Loucy (cell line): ENCODE measurements at regions not wholly inside any gene's neighbourhood (a gene's known extent, or its start where the extent isn't known, plus 50 kb on each side); places are given as distances from the start of the nearest gene placed in this dataset.

Experiments used
- H2AFZ ChIP-seq: fragments of 200-600 bp; sonication (generic); 2 replicates; pipeline ENCODE4 v1.6.0; 2016; ENCODE audit warnings: antibody characterized with exemption, mild to moderate bottlenecking, low read length, moderate library complexity
- H3F3A ChIP-seq: fragments of 200-600 bp; 2 replicates; pipeline ENCODE4 v1.6.0; 2016; ENCODE audit warnings: antibody characterized with exemption, low read depth, mild to moderate bottlenecking
- H3K27me3 ChIP-seq: fragments of 200-600 bp; sonication (generic); 2 replicates; pipeline ENCODE4 v1.6.1; 2014; ENCODE audit warnings: low read length, mild to moderate bottlenecking; ENCODE audit not compliant: insufficient read depth, poor library complexity, severe bottlenecking
- H3K36me3 ChIP-seq: fragments of 200-600 bp; sonication (generic); 2 replicates; pipeline ENCODE4 v1.6.1; 2016; ENCODE audit warnings: low read length; ENCODE audit not compliant: insufficient read depth
- H3K4me1 ChIP-seq: fragments of 200-600 bp; sonication (generic); 2 replicates; pipeline ENCODE4 v1.5.1; 2014; ENCODE audit warnings: low read length, mild to moderate bottlenecking; ENCODE audit not compliant: insufficient read depth, poor library complexity, severe bottlenecking
- H3K4me2 ChIP-seq: fragments of 200-600 bp; sonication (generic); 2 replicates; pipeline ENCODE4 v1.6.0; 2014; ENCODE audit warnings: antibody characterized with exemption, low read length, low read depth, mild to moderate bottlenecking; ENCODE audit not compliant: poor library complexity, severe bottlenecking
- H3K4me3 ChIP-seq: fragments of 200-600 bp; sonication (generic); 2 replicates; pipeline ENCODE4 v1.5.1; 2014; ENCODE audit warnings: low read length, mild to moderate bottlenecking, mixed read lengths; ENCODE audit not compliant: poor library complexity, severe bottlenecking
- H3K79me2 ChIP-seq: fragments of 200-600 bp; sonication (generic); 2 replicates; pipeline ENCODE4 v1.6.1; 2014; ENCODE audit warnings: low read length; ENCODE audit not compliant: insufficient read depth
- H3K9ac ChIP-seq: fragments of 200-600 bp; sonication (generic); 2 replicates; pipeline ENCODE4 v1.6.0; 2014; ENCODE audit warnings: mild to moderate bottlenecking, low read depth, low read length, moderate library complexity; ENCODE audit not compliant: poor library complexity, severe bottlenecking
- H3K9me2 ChIP-seq: fragments of 200-600 bp; sonication (generic); replicated peaks from 2 replicates; pipeline ENCODE4 v1.6.1; 2016; ENCODE audit warnings: low read depth, low read length, mixed read lengths
- H3K9me3 ChIP-seq: fragments of 200-600 bp; sonication (generic); 2 replicates; pipeline ENCODE4 v1.6.1; 2014; ENCODE audit warnings: mild to moderate bottlenecking, antibody characterized with exemption, low read length, low read depth; ENCODE audit not compliant: insufficient read depth
- H4K20me1 ChIP-seq: fragments of 200-600 bp; sonication (generic); 2 replicates; pipeline ENCODE4 v1.6.0; 2014; ENCODE audit warnings: antibody characterized with exemption, low read length, mild to moderate bottlenecking; ENCODE audit not compliant: insufficient read depth, poor library complexity, severe bottlenecking
- CTCF ChIP-seq: fragments of 200-600 bp; sonication (generic); conservative IDR thresholded peaks from 2 replicates; pipeline ENCODE4 v1.5.1; 2014; ENCODE audit warnings: mild to moderate bottlenecking, antibody characterized with exemption, low read length
- EZH2phosphoT487 ChIP-seq: fragments of 200-600 bp; IDR thresholded peaks from 2 replicates; pipeline ENCODE4 v1.6.1; 2018; ENCODE audit warnings: antibody characterized with exemption, mild to moderate bottlenecking, moderate library complexity, borderline replicate concordance

- H3K36me3 ChIP-seq, result peaks cover 39% of the 10 kb centered on the region; the same call in 1 of the 2 replicates
- H3K4me3 ChIP-seq, result no peak overlapping the region
- H3K9me3 ChIP-seq, result no peaks in the 10 kb centered on the region
- no peak overlapping the region for H3K9ac ChIP-seq
- H3K79me2 ChIP-seq, result no peaks in the 10 kb centered on the region
- TF ChIP-seq EZH2phosphoT487 (no peak), CTCF (no peak)
- no peaks in the 10 kb centered on the region for H3F3A ChIP-seq
- H3K9me2 ChIP-seq, result no peaks in the 10 kb centered on the region
- H3K4me1 ChIP-seq, result peaks cover 8% of the 10 kb centered on the region
- no peak overlapping the region for H2AFZ ChIP-seq
- H3K4me2 ChIP-seq, result no peak overlapping the region
- H3K27me3 ChIP-seq, result no peaks in the 10 kb centered on the region
- no peaks in the 10 kb centered on the region for H4K20me1 ChIP-seq
Measured at GRCh38 chr6:144731229-144731628, 446.1 kb downstream of the UTRN start.

- Histone ChIP-seq H3K9me3 (no peaks in the 10 kb centered on the region), H3K27me3 (no peaks in the 10 kb centered on the region), H2AFZ (no peak overlapping the region), H3K4me1 (no peaks in the 10 kb centered on the region), H3K79me2 (no peaks in the 10 kb centered on the region), H3F3A (no peaks in the 10 kb centered on the region), H3K4me3 (no peak overlapping the region), H3K36me3 (peaks cover 29% of the 10 kb centered on the region; the same call in 1 of the 2 replicates), H3K9me2 (no peaks in the 10 kb centered on the region), H3K9ac (no peak overlapping the region), H4K20me1 (no peaks in the 10 kb centered on the region), H3K4me2 (no peak overlapping the region)
- no peak for TF ChIP-seq EZH2phosphoT487
- no peak for TF ChIP-seq CTCF
Measured at GRCh38 chr6:144736763-144737162, 451.6 kb downstream of the UTRN start.

GRCh38 chr6:144737998-144738397 is 452.9 kb downstream of the UTRN start:
- no peak overlapping the region for H3K4me2 ChIP-seq
- TF ChIP-seq EZH2phosphoT487 (no peak), CTCF (no peak)

More at GRCh38 chr6:144737998-144738397, 452.9 kb downstream of the UTRN start:
- H3K4me1 ChIP-seq, result no peaks in the 10 kb centered on the region
- no peak overlapping the region for H3K9ac ChIP-seq
- no peak overlapping the region for H3K4me3 ChIP-seq
- H2AFZ ChIP-seq, result no peak overlapping the region
- no peaks in the 10 kb centered on the region for H3F3A ChIP-seq
- H4K20me1 ChIP-seq, result no peaks in the 10 kb centered on the region
- H3K36me3 ChIP-seq, result peaks cover 19% of the 10 kb centered on the region; the same call in 1 of the 2 replicates
- no peaks in the 10 kb centered on the region for H3K9me2 ChIP-seq
- no peaks in the 10 kb centered on the region for H3K79me2 ChIP-seq
- H3K27me3 ChIP-seq, result no peaks in the 10 kb centered on the region
- H3K9me3 ChIP-seq, result no peaks in the 10 kb centered on the region
